Keratinocyte (primary cell): ENCODE measurements at regions not wholly inside any gene's neighbourhood (a gene's known extent, or its start where the extent isn't known, plus 50 kb on each side); places are given as distances from the start of the nearest gene placed in this dataset.

Source experiments
- DNase-seq: peaks from one replicate; pipeline ENCODE4 v3.0.0-alpha.2; 2011; ENCODE audit warnings: low read depth, missing footprints, low spot score
- FAIRE-seq: peaks from 2 replicates; lab custom pipeline; 2011; peaks lifted over from hg19 to GRCh38; lab: Jason Lieb, UNC
- H2AFZ ChIP-seq: 2 replicates; pipeline ENCODE4 v1.6.0; 2012; ENCODE audit warnings: low read length, control low read depth, inconsistent platforms; ENCODE audit not compliant: control insufficient read depth
- H3K27ac ChIP-seq: 2 replicates; pipeline ENCODE4 v1.5.1; 2011; ENCODE audit warnings: low read length; ENCODE audit not compliant: control insufficient read depth, insufficient read depth
- H3K27me3 ChIP-seq: 3 replicates; pipeline ENCODE4 v1.6.0; 2011; ENCODE audit warnings: low read length; ENCODE audit not compliant: control insufficient read depth, insufficient read depth; ENCODE audit errors: extremely low read depth
- H3K36me3 ChIP-seq, 2 experiments: 2 replicates in 1 of 2; 3 replicates in 1 of 2; pipeline ENCODE4 v1.5.1; 2011; ENCODE audit warnings: low read length in 2 of 2, mild to moderate bottlenecking in 1 of 2; ENCODE audit not compliant: control insufficient read depth in 2 of 2, insufficient read depth in 2 of 2; ENCODE audit errors: extremely low read depth in 1 of 2
- H3K4me1 ChIP-seq: 3 replicates; pipeline ENCODE4 v1.5.1; 2011; ENCODE audit warnings: low read length; ENCODE audit not compliant: control insufficient read depth, insufficient read depth; ENCODE audit errors: extremely low read depth
- H3K4me2 ChIP-seq: 3 replicates; pipeline ENCODE4 v1.6.0; 2011; ENCODE audit warnings: low read depth, low read length; ENCODE audit not compliant: control insufficient read depth, insufficient read depth; ENCODE audit errors: extremely low read depth
- H3K4me3 ChIP-seq, 3 experiments: fragments of 200-600 bp in 1 of 3; sonication (generic) in 1 of 3; 2 replicates in 2 of 3; 3 replicates in 1 of 3; pipeline ENCODE4 v1.5.1; 2011 to 2016; ENCODE audit warnings: low read length in 3 of 3, mild to moderate bottlenecking in 3 of 3, control low read depth in 2 of 3, inconsistent platforms in 1 of 3, low read depth in 1 of 3, mixed read lengths in 1 of 3, mixed run types in 1 of 3, moderate library complexity in 1 of 3; ENCODE audit not compliant: control insufficient read depth in 2 of 3, insufficient read depth in 2 of 3; ENCODE audit errors: extremely low read depth in 1 of 3
- H3K79me2 ChIP-seq: 2 replicates; pipeline ENCODE4 v1.6.0; 2012; ENCODE audit warnings: low read length; ENCODE audit not compliant: control insufficient read depth, insufficient read depth
- H3K9ac ChIP-seq: 3 replicates; pipeline ENCODE4 v1.6.0; 2011; ENCODE audit warnings: low read length; ENCODE audit not compliant: control insufficient read depth, insufficient read depth; ENCODE audit errors: extremely low read depth
- H3K9me1 ChIP-seq: 3 replicates; pipeline ENCODE4 v1.6.0; 2011; ENCODE audit warnings: low read length; ENCODE audit not compliant: control insufficient read depth, insufficient read depth; ENCODE audit errors: extremely low read depth
- H3K9me3 ChIP-seq: 2 replicates; pipeline ENCODE4 v1.5.1; 2012; ENCODE audit warnings: low read depth, low read length; ENCODE audit not compliant: control insufficient read depth
- H4K20me1 ChIP-seq: 3 replicates; pipeline ENCODE4 v1.6.0; 2011; ENCODE audit warnings: low read length; ENCODE audit not compliant: control insufficient read depth, insufficient read depth; ENCODE audit errors: extremely low read depth
- CTCF ChIP-seq, 3 experiments: IDR thresholded peaks in 1 of 3; conservative IDR thresholded peaks in 1 of 3; optimal IDR thresholded peaks in 1 of 3; 2 replicates in 2 of 3; 3 replicates in 1 of 3; pipeline versions ENCODE3 to v1.5.1; 2011; ENCODE audit warnings: low read length in 3 of 3, mild to moderate bottlenecking in 3 of 3, moderate library complexity in 2 of 3, control low read depth in 1 of 3, inconsistent platforms in 1 of 3; ENCODE audit not compliant: insufficient read depth in 2 of 3; ENCODE audit errors: extremely low read depth in 1 of 3
- EZH2 ChIP-seq: IDR thresholded peaks from one replicate; pipeline ENCODE4 v1.6.1; 2012; ENCODE audit warnings: inconsistent platforms, mild to moderate bottlenecking, low read length, moderate library complexity
- dilution Hi-C: fragments of 300-500 bp; cut with MboI; formaldehyde crosslinking; loops from one replicate; pipeline ENCODE4 v1.7.0; 2020; ENCODE audit warnings: low sequenced_read_pairs; ENCODE audit not compliant: extremely low pct_ligation_motif_present

DNA sequence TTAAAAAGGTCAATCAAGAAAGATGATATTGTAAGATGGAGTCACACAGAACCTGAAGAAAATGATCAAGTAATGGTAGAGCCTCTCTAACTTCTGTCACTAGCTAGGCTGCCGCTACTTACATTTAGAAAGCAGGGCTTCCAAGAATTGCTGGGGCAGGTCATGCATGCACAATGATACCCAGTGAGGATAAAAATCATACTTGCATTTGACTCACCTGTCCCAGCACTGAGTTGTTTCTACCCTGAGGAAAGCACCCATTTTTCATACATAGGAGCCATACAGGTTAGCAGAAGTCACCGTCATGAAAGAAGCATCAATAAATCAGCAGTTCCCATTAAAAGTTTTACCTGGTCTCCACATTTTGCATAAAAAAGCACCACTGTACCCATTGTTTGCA lies 662.3 kb upstream of the FANCL start:
- no peaks in the 10 kb centered on the region for H3K9me3 ChIP-seq
- no peaks in the 10 kb centered on the region for H3K79me2 ChIP-seq
- dilution Hi-C loops: no loop called here
- H2AFZ ChIP-seq: no peak overlapping the region
- no peak overlapping the region for H3K9ac ChIP-seq
- FAIRE-seq (no peak), DNase-seq (no peak)
- H3K4me1 ChIP-seq: no peaks in the 10 kb centered on the region
- no peaks in the 10 kb centered on the region for H3K9me1 ChIP-seq
- no peak overlapping the region for H3K4me3 ChIP-seq
- no peak overlapping the region for H3K4me2 ChIP-seq
- no peaks in the 10 kb centered on the region for H4K20me1 ChIP-seq
- no peaks in the 10 kb centered on the region for H3K27me3 ChIP-seq
- H3K36me3 ChIP-seq: no peaks in the 10 kb centered on the region
- no peak for TF ChIP-seq CTCF (optimal IDR thresholded peaks at IDR 0.05 in 1 of 3, IDR thresholded peaks at IDR 0.05 in 1 of 3, conservative IDR thresholded peaks at IDR 0.05 in 1 of 3; ENCODE audit: extremely low read depth in 1 of 3, insufficient read depth in 2 of 3, low read length in 3 of 3)
- TF ChIP-seq EZH2: no peak
- no peak overlapping the region for H3K27ac ChIP-seq

GRCh38 chr2:58900246-58901027 lies 659.3 kb upstream of the FANCL start:
- Histone ChIP-seq H2AFZ (no peak overlapping the region), H3K4me3 (no peak overlapping the region), H3K4me2 (no peak overlapping the region), H3K9ac (no peak overlapping the region), H3K27ac (no peak overlapping the region), H3K9me3 (no peaks in the 10 kb centered on the region), H3K79me2 (no peaks in the 10 kb centered on the region), H3K4me1 (no peaks in the 10 kb centered on the region), H4K20me1 (no peaks in the 10 kb centered on the region), H3K27me3 (no peaks in the 10 kb centered on the region), H3K36me3 (no peaks in the 10 kb centered on the region), H3K9me1 (no peaks in the 10 kb centered on the region)
- dilution Hi-C loops: no loop called here
- no peak for FAIRE-seq
- no peak for TF ChIP-seq EZH2
- TF ChIP-seq CTCF (optimal IDR thresholded peaks at IDR 0.05 in 1 of 3, IDR thresholded peaks at IDR 0.05 in 1 of 3, conservative IDR thresholded peaks at IDR 0.05 in 1 of 3; ENCODE audit: extremely low read depth in 1 of 3, insufficient read depth in 2 of 3, low read length in 3 of 3): no peak
- DNase-seq: no peak
